Uterus (tissue), 2 donors: ENCODE measurements at regions not wholly inside any gene's neighbourhood (a gene's known extent, or its start where the extent isn't known, plus 50 kb on each side); places are given as distances from the start of the nearest gene placed in this dataset.

Experiments used
- CTCF ChIP-seq, 4 experiments: fragments of 200-600 bp in 2 of 4; fragments of 450-650 bp in 2 of 4; sonication (generic) in 2 of 4; IDR thresholded peaks; one replicate each; pipeline ENCODE4 v1.5.1; 2016 to 2019; ENCODE audit warnings: antibody characterized with exemption in 4 of 4, mild to moderate bottlenecking in 2 of 4, moderate library complexity in 1 of 4
- POLR2A ChIP-seq, 2 donors: fragments of 450-650 bp; IDR thresholded peaks; one replicate each; pipeline ENCODE4 v1.6.1; 2016; ENCODE audit warnings: antibody characterized with exemption in 2 of 2, mild to moderate bottlenecking in 1 of 2, moderate library complexity in 1 of 2

- no peak for TF ChIP-seq POLR2A (IDR thresholded peaks at IDR 0.05)
- TF ChIP-seq CTCF (IDR thresholded peaks at IDR 0.05): no peak
Observed at GRCh38 chr14:61925043-61925442, 162.8 kb downstream of the SNAPC1 start.
